Osteoblast (primary cell): ENCODE measurements at regions not wholly inside any gene's neighbourhood (a gene's known extent, or its start where the extent isn't known, plus 50 kb on each side); places are given as distances from the start of the nearest gene placed in this dataset.

Source experiments
- DNase-seq: peaks from one replicate; pipeline ENCODE4 v3.0.0; 2011; ENCODE audit warnings: low spot score, mixed read lengths; ENCODE audit not compliant: insufficient read length; ENCODE audit errors: missing footprints
- H2AFZ ChIP-seq: 2 replicates; pipeline ENCODE4 v1.6.0; 2011; ENCODE audit warnings: mild to moderate bottlenecking, low read length
- H3K27ac ChIP-seq: 2 replicates; pipeline ENCODE4 v1.5.1; 2011; ENCODE audit warnings: mild to moderate bottlenecking, low read depth, low read length, moderate library complexity
- H3K27me3 ChIP-seq: 2 replicates; pipeline ENCODE4 v1.6.0; 2012; ENCODE audit warnings: mild to moderate bottlenecking, control low read depth, inconsistent platforms, low read length, moderate library complexity; ENCODE audit not compliant: insufficient read depth
- H3K36me3 ChIP-seq: 2 replicates; pipeline ENCODE4 v1.5.1; 2011; ENCODE audit warnings: mild to moderate bottlenecking, low read length, control low read depth, moderate library complexity; ENCODE audit not compliant: insufficient read depth
- H3K4me1 ChIP-seq: 2 replicates; pipeline ENCODE4 v1.5.1; 2011; ENCODE audit warnings: mild to moderate bottlenecking, low read length, control low read depth, moderate library complexity; ENCODE audit not compliant: insufficient read depth
- H3K4me2 ChIP-seq: 2 replicates; pipeline ENCODE4 v1.6.0; 2011; ENCODE audit warnings: mild to moderate bottlenecking, low read length; ENCODE audit not compliant: insufficient read depth
- H3K4me3 ChIP-seq: fragments of 200-600 bp; sonication (generic); 3 replicates; pipeline ENCODE4 v1.5.1; 2012; ENCODE audit warnings: mild to moderate bottlenecking, low read length, inconsistent platforms; ENCODE audit not compliant: insufficient read depth
- H3K79me2 ChIP-seq: 2 replicates; pipeline ENCODE4 v1.6.0; 2012; ENCODE audit warnings: mild to moderate bottlenecking, low read length, control low read depth, inconsistent platforms; ENCODE audit not compliant: insufficient read depth
- H3K9me3 ChIP-seq: 2 replicates; pipeline ENCODE4 v1.5.1; 2011; ENCODE audit warnings: low read depth, low read length, control low read depth
- H4K20me1 ChIP-seq: 2 replicates; pipeline ENCODE4 v1.6.0; 2012; ENCODE audit warnings: mild to moderate bottlenecking, low read length, control low read depth; ENCODE audit not compliant: insufficient read depth
- CTCF ChIP-seq: IDR thresholded peaks from 2 replicates; pipeline ENCODE4 v1.5.1; 2011; ENCODE audit warnings: mild to moderate bottlenecking, low read depth, low read length, moderate library complexity; ENCODE audit errors: extremely low read depth

- DNase-seq, result no peak
- Histone ChIP-seq H3K4me1 (peaks cover 7% of the 10 kb centered on the region), H4K20me1 (no peaks in the 10 kb centered on the region), H3K4me3 (no peak overlapping the region), H3K4me2 (no peak overlapping the region), H3K9me3 (no peaks in the 10 kb centered on the region), H3K27me3 (no peaks in the 10 kb centered on the region), H3K27ac (no peak overlapping the region), H3K79me2 (no peaks in the 10 kb centered on the region), H3K36me3 (no peaks in the 10 kb centered on the region), H2AFZ (no peak overlapping the region)
- TF ChIP-seq CTCF, result no peak
Observed at GRCh38 chr5:58106754-58107410, 353.0 kb downstream of the PLK2 start.

GRCh38 chr5:58105836-58106235, 354.1 kb downstream of the PLK2 start:
- no peaks in the 10 kb centered on the region for H3K27me3 ChIP-seq

GRCh38 chr5:58099257-58099656, 360.6 kb downstream of the PLK2 start:
- no peak for TF ChIP-seq CTCF
- Histone ChIP-seq H3K9me3 (no peaks in the 10 kb centered on the region), H3K27me3 (no peaks in the 10 kb centered on the region), H3K36me3 (no peaks in the 10 kb centered on the region), H3K4me1 (no peaks in the 10 kb centered on the region), H3K27ac (no peak overlapping the region), H4K20me1 (no peaks in the 10 kb centered on the region), H3K4me2 (no peak overlapping the region), H3K79me2 (no peaks in the 10 kb centered on the region), H3K4me3 (no peak overlapping the region), H2AFZ (no peak overlapping the region)
- no peak for DNase-seq

More at GRCh38 chr5:58105836-58106235, 354.1 kb downstream of the PLK2 start:
- no peaks in the 10 kb centered on the region for H3K9me3 ChIP-seq
- H4K20me1 ChIP-seq, result no peaks in the 10 kb centered on the region
- H3K4me1 ChIP-seq, result peaks cover 7% of the 10 kb centered on the region
- no peak overlapping the region for H3K4me2 ChIP-seq
- TF ChIP-seq CTCF, result no peak
- H3K27ac ChIP-seq, result no peak overlapping the region
- H2AFZ ChIP-seq, result no peak overlapping the region
- H3K79me2 ChIP-seq, result no peaks in the 10 kb centered on the region
- DNase-seq, result no peak
- no peak overlapping the region for H3K4me3 ChIP-seq
- H3K36me3 ChIP-seq, result no peaks in the 10 kb centered on the region

GRCh38 chr5:58094031-58094430, 365.9 kb downstream of the PLK2 start:
- no peaks in the 10 kb centered on the region for H3K79me2 ChIP-seq
- H3K4me2 ChIP-seq, result no peak overlapping the region
- no peak overlapping the region for H3K27ac ChIP-seq
- no peaks in the 10 kb centered on the region for H3K4me1 ChIP-seq
- no peaks in the 10 kb centered on the region for H4K20me1 ChIP-seq
- no peak overlapping the region for H2AFZ ChIP-seq
- H3K36me3 ChIP-seq, result no peaks in the 10 kb centered on the region
- no peak overlapping the region for H3K4me3 ChIP-seq
- DNase-seq, result no peak
- no peak for TF ChIP-seq CTCF
- H3K27me3 ChIP-seq, result no peaks in the 10 kb centered on the region
- no peaks in the 10 kb centered on the region for H3K9me3 ChIP-seq
